ENCODE measurements at regions not wholly inside any gene's neighbourhood (a gene's known extent, or its start where the extent isn't known, plus 50 kb on each side); places are given as distances from the start of the nearest gene placed in this dataset.
"Not testable (repeated sequence)": the region's sequence is repeated elsewhere in the genome, so short reads cannot be mapped to it uniquely, and the experiment has no call there.

DNA sequence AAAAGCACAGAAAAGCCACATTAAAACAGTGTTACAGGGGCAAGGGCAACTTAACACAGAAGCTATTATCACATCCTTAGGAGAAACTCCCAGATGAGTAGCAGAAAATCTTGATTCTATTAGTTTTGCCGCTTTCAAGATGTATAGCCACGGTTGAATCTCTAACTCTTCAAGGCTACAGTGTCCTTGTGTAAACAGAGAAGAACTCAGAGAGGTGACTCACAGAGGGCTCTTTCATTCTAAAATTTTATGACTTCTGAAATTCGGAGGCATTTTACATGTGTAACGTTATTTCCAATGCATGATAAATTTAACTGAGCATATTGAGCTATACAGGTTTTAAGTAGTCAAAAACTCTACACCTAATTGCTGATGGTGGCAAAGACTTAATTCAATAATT, 846.6 kb downstream of the GBE1 start:
- Histone ChIP-seq H3K27me3 (no peaks in the 10 kb centered on the region), H3K36me3 (no peaks in the 10 kb centered on the region), H3K27ac (no peak overlapping the region), H3K4me1 (no peaks in the 10 kb centered on the region), H3K9me3 (peaks cover 0 to 10% (median 0%) of the 10 kb centered on the region in 12 donors), H3K4me3 (no peak overlapping the region)
- 74 to 90% (median 80%) methylated on average over 4 of the region's 4 CpGs for WGBS, 4 donors
- DNase-seq = no peak
- intact Hi-C loops (cut with DNase I) = no loop called here
- TF ChIP-seq, protein P1, sequence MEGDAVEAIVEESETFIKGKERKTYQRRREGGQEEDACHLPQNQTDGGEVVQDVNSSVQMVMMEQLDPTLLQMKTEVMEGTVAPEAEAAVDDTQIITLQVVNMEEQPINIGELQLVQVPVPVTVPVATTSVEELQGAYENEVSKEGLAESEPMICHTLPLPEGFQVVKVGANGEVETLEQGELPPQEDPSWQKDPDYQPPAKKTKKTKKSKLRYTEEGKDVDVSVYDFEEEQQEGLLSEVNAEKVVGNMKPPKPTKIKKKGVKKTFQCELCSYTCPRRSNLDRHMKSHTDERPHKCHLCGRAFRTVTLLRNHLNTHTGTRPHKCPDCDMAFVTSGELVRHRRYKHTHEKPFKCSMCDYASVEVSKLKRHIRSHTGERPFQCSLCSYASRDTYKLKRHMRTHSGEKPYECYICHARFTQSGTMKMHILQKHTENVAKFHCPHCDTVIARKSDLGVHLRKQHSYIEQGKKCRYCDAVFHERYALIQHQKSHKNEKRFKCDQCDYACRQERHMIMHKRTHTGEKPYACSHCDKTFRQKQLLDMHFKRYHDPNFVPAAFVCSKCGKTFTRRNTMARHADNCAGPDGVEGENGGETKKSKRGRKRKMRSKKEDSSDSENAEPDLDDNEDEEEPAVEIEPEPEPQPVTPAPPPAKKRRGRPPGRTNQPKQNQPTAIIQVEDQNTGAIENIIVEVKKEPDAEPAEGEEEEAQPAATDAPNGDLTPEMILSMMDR (IDR thresholded peaks at IDR 0.05) = no peak
- no peak for TF ChIP-seq POLR2A (IDR thresholded peaks at IDR 0.05)
- no peak for ATAC-seq

DNA sequence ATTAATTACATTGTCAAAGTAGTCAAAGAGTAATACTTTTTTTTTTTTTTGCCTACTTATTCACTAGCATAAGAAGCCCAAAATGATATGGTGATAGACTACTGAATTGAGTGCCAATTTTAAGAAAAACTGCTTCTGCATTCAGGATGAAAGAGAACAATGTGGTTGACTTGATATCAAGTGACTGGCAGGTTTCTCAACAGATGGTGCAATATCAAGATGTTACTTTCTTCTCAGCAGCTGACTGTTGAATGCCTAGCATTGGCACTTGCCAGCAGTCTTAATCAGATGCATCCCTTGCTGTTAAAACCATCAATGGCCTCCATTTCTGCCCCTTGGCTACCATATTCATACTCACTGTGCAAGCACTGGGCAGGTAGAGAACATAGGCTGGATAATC, 863.2 kb downstream of the GBE1 start:
- H3K9me3 ChIP-seq = peaks cover 0 to 4% (median 0%) of the 10 kb centered on the region in 12 donors
- H3K27me3 ChIP-seq = no peaks in the 10 kb centered on the region
- H3K4me3 ChIP-seq = no peak overlapping the region
- no peaks in the 10 kb centered on the region for H3K4me1 ChIP-seq
- no peak overlapping the region for H3K27ac ChIP-seq
- no peak for TF ChIP-seq POLR2A (IDR thresholded peaks at IDR 0.05)
- ATAC-seq (no peak), DNase-seq (no peak)
- H3K36me3 ChIP-seq = no peaks in the 10 kb centered on the region
- intact Hi-C loops (cut with DNase I) = no loop called here

DNA sequence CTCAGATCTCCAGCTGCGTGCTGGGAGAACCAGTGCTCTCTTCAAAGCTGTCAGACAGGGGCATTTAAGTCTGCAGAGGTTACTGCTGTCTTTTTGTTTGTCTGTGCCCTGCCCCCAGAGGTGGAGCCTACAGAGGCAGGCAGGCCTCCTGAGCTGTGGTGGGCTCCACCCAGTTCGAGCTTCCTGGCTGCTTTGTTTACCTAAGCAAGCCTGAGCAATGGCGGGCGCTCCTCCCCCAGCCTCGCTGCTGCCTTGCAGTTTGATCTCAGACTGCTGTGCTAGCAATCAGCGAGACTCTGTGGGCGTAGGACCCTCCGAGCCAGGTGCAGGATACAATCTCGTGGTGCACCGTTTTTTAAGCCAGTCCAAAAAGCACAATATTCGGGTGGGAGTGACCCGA, 864.4 kb downstream of the GBE1 start:
- H3K4me1 ChIP-seq; H3K36me3 ChIP-seq; intact Hi-C loops (cut with DNase I); H3K4me3 ChIP-seq; DNase-seq; H3K9me3 ChIP-seq; H3K27me3 ChIP-seq; H3K27ac ChIP-seq; ATAC-seq: not testable (repeated sequence)
- WGBS, 4 donors = 71 to 79% (median 78%) methylated on average over 7 to 12 of the region's 12 CpGs

DNA sequence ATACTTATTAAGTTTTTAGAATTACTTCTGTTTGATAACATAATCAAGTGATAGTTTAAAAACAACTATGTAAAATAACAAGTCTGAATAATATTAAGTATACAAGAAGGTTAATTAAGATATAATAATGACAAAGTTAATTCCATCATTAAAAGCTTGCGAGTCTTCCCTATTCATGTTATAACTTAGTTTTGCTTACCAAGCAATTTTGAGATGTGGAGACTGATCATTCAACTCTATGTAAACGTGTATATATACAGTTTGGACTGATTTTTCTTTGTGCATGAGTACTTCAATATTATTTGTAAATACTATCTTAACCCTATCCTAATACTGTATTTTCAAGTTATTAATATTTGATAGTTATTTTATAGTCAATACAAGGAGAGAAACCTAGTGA, 870.9 kb downstream of the GBE1 start:
- Histone ChIP-seq H3K27ac (no peak overlapping the region), H3K9me3 (peaks cover 0 to 6% (median 0%) of the 10 kb centered on the region in 12 donors), H3K36me3 (no peaks in the 10 kb centered on the region), H3K4me1 (no peaks in the 10 kb centered on the region), H3K4me3 (no peak overlapping the region), H3K27me3 (no peaks in the 10 kb centered on the region)
- no peak for TF ChIP-seq POLR2A (IDR thresholded peaks at IDR 0.05)
- TF ChIP-seq, protein P1 (IDR thresholded peaks at IDR 0.05) = no peak
- ATAC-seq (no peak), DNase-seq (no peak)
- WGBS, 4 donors = 72 to 78% (median 75%) methylated on average over 2 of the region's 2 CpGs
- intact Hi-C loops (cut with DNase I) = no loop called here

DNA sequence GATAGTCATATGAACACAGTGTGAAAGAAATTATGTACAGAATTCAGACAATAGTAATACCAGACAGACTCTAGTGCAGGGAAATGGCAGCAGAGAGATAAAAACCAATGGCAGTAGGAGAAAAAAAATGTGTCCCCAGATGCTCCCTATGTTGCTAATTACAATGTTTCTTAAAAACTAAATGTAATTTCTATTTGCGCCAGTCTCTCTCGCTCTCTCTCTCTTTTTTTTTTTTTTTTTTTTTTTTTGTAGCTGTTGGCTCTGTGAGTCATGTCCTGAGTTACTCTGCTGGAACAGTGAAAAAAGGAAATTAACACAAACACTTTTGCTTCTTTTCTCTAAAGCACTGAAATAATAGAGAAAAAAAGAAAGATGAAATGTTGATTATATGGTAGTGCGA, 871.9 kb downstream of the GBE1 start:
- WGBS, 4 donors = 56 to 73% (median 72%) methylated on average over 3 of the region's 3 CpGs

More for the DNA sequence above, 871.9 kb downstream of the GBE1 start:
- Histone ChIP-seq H3K36me3 (no peaks in the 10 kb centered on the region), H3K27me3 (no peaks in the 10 kb centered on the region), H3K4me1 (no peaks in the 10 kb centered on the region), H3K9me3 (peaks cover 0 to 6% (median 0%) of the 10 kb centered on the region in 12 donors), H3K4me3 (no peak overlapping the region), H3K27ac (no peak overlapping the region)
- DNase-seq (no peak), ATAC-seq (no peak)
- intact Hi-C loops (cut with DNase I) = no loop called here
- TF ChIP-seq, protein P1 (IDR thresholded peaks at IDR 0.05) = no peak
- no peak for TF ChIP-seq POLR2A (IDR thresholded peaks at IDR 0.05)

Measured in heart left ventricle (tissue), 16 donors.